ENCODE measurements at regions not wholly inside any gene's neighbourhood (a gene's known extent, or its start where the extent isn't known, plus 50 kb on each side); places are given as distances from the start of the nearest gene placed in this dataset.

GRCh38 chr5:61623401-61624069 lies 291.5 kb downstream of the ZSWIM6 start:
- peak; percentile 35; the same call in 1 of the 2 replicates for TF ChIP-seq CTCF (IDR thresholded peaks at IDR 0.05)
- no peak for TF ChIP-seq POLR2AphosphoS5 (IDR thresholded peaks at IDR 0.05; ENCODE audit: low read depth, low read length)
- no peak for TF ChIP-seq YY1 (IDR thresholded peaks at IDR 0.05; ENCODE audit: low read depth)
- peak; percentile 15; the same call in 1 of the 2 replicates for TF ChIP-seq RAD21 (IDR thresholded peaks at IDR 0.05; ENCODE audit: low read length)
- no peak for TF ChIP-seq FOXJ3 (CRISPR knock-in tag; IDR thresholded peaks at IDR 0.05)
- no peak for TF ChIP-seq PBX3 (IDR thresholded peaks at IDR 0.05)
- no peak for TF ChIP-seq REST (IDR thresholded peaks at IDR 0.05; ENCODE audit: low read depth, low read length)
- TF ChIP-seq CHD2 (IDR thresholded peaks at IDR 0.05; ENCODE audit: low read length, partially characterized antibody): no peak
- no peak for TF ChIP-seq MAX (IDR thresholded peaks at IDR 0.05; ENCODE audit: low read depth)
